ENCODE measurements at regions not wholly inside any gene's neighbourhood (a gene's known extent, or its start where the extent isn't known, plus 50 kb on each side); places are given as distances from the start of the nearest gene placed in this dataset.
A peak's percentile ranks its signal among the peaks of the same experiment; 100 is the strongest.
"Not testable (repeated sequence)": the region's sequence is repeated elsewhere in the genome, so short reads cannot be mapped to it uniquely, and the experiment has no call there.

DNA sequence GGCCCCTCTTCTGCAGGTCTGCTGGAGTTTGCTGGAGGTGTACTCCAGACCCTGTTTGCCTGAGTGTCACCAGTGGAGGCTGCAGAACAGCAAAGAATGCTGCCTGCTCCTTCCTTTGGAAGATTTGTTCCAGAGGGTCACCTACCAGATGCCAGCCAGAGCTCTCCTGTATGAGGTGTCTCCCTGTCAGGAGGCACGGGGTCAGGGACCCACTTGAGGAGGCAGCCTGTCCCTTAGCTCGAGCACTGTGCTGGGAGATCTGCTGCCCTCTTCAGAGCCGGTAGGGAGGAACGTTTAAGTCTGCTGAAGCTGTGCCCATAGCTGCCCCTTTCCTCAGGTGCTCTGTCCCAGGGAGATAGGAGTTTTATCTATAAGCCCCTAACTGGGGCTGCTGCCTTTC lies 207.9 kb downstream of the FAT3 start:
- no peak for DNase-seq (ENCODE audit: low spot score)

DNA sequence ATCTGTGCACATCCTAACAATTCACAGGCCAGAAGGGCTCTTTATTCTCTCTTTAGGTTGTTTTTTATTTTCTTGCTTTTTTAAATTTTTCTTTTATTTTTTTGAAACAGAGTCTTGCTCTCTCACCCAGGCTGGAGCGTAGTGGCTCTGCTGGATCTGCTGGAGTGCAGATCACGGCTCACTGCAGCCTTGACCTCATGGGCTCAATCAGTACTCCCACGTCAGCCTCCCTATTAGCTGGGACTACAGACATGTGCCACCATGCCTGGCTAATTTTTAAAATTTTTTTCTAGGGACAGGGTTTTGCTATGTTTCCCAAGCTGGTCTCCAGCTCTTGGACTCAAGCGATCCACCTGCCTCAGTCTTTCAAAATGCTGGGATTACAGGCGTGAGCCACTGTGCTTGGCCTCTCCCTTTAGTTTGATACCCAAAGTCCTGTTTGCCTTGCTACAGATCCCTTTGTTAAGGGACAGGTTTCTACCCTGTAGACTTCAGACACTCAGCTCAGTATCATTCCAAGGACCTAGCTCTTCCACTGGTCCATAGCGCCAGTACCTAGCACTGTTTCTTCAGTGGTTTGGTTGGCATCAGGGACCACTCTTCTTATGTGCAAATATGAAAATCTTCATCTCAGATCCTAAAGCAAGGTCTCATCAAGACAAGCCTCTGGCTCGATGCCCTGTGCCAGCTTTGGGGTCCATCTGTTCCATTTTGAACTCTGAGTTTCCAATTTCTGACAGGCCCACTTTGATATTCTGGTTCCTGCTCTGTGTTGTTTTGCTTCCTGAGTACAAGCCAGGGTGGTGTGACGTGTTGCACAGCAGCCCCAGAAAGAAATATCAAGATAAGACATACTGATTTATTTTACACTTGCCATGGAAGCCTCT lies 211.7 kb downstream of the FAT3 start:
- DNase-seq (ENCODE audit: low spot score): no peak

DNA sequence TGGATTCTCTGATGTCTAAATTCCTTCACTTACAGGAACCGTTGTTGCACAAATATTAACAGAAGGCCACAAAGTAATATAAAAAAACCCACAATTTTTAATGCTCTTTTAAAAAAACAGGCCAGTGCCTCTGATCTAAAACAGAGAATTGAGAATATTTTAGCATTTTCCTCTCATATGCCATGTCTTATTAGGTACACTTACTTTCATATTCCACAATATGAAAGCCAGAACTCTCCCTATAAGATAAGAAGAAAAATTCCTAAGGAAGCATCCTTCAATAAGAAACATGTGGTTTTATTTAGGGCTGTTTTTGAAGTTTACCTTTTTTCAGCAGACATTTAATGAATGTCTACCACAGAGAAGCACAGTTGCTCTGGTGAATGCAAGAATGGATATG lies 214.5 kb downstream of the FAT3 start:
- DNase-seq (ENCODE audit: low spot score): no peak

DNA sequence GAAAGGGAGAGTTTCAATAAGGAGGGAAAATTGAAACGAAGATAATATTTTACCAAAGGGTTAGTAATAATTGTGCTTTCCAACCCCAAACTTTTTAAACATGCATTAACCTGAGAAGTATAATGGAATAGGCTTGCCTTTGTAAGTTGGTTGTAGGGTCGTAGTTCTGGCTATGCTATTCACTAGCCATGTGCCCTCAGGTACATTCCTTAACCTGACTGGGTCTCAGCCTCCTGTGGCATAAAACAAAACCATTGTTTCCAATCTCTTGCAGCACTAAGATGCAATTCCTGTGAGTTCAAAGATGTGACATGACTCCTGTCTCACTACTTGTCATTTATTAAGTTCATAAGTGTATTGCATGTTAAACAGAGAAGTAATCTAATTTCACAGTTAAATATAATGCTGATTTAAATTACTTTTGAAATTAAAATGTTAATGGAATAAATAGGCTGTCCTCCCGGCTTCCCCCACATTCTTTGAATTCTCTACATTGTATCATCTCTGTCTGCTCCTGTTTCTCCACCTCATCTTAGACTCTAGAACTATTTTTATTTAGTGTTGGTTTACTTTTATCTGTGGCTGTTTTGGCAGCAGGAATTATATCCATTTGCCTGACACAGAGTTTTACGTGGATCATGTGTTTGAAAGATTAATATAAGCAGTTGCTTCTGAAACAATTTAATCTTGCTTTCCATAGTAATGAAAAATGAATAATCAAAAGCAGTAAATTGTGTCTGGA lies 216.3 kb downstream of the FAT3 start:
- DNase-seq (ENCODE audit: low spot score): no peak

DNA sequence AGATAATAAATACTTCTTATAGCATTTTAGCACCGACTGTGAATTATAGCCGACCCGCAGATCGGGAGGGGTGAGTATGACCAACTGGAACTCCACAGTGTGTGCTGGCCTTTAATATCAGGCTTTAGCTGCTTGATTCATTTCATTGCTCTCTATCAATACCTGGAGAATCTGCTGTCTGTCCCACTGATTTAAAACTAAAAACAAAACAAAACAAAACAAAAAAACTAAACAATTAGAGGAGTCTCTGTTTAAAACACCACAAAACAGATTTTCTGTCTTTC lies 216.8 kb downstream of the FAT3 start:
- DNase-seq (ENCODE audit: low spot score): no peak

DNA sequence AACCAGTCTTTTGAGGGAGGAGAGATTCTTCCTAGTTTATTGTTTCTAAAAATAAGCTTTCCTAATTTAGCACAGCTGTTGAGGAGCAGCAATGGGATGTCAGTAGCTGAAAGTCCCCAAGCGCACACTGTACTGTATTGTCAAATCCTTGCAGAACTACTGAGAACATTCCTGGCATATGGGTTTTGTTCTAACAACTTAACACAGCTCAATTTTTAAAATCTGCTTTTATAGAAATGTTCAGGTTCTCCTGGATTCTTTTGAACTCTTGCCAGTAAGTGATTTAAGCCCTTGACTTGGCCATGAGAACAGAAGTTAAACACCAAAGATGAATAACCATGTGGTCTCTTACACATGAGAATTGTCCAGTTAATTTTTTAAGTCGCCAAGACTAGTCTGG lies 218.6 kb downstream of the FAT3 start:
- DNase-seq (ENCODE audit: low spot score): no peak

DNA sequence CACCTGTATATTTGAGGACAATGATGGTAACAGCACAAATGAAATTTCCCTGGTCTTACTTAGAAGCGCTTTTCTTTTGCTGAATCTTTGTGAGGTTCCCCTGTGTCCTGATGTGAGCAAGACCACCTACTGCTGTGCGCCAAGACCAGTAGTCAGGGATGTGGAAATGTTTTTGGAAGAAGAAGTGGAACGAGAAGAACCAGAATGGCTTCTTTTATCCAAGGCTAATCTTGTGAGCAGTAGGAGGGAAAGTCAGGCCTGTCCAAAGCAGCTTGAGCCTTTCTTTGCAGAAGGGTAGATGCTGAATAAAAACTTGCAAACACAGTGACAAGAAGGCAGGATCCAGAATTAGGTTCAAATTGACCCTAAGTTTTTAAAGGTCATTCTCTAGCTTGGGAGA lies 223.0 kb downstream of the FAT3 start:
- DNase-seq (ENCODE audit: low spot score): no peak

DNA sequence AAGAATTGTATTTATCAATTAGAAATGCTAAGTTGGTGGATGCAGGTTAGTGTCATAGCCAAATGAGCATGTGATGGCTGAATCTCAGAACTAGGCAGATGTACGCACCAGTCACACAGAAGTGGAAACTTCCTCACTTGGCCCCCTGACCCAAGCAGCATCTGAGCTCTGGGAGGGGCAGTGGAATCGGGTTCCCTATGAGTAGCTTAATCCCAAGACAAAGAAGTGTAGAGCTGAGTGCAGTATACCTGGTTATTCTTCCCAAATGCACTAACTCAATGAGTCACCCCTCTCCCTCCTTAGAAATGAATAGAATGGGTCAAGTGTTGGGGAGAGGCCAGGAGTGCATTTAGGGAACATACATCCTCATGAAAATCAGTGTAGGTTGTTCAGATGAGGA lies 224.6 kb downstream of the FAT3 start:
- DNase-seq (ENCODE audit: low spot score): no peak

DNA sequence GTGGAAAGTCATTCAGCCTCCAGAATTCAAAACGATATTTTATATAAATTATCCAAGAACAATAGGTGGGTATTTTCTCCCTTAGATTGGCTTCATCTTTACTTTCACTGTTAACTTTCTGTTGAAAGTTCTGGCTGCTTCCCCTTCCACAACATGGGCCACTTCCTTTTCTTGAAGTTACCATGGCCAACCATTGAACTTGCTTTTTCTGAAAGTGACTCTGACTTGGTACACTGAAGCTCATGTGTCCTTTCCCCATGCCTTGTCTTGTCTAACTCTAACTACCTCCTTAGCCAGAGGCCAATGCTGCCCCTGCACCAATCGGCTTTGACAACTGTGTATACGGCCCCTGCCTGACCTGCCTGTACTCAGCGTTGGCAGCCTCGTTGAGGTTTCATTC lies 225.2 kb downstream of the FAT3 start:
- DNase-seq (ENCODE audit: low spot score): no peak

DNA sequence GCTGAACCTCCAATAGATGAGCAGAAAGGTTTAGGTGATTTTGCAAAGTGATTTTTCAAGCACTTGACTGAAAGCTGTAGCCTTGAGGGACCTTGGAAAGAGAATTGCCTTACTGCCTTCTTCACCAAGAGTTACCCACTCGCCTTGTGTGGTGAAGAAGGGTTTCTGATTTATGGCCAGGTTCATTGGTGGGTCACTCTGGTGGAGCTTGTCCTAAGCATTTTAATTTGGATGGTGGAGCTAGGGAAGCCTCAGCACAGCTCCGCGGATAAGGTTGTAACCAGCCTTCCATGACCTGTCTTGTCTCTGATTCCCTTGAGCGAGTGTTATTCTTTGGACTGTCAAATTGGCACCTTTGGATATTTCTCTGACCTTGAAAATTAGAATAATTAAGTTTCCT lies 226.4 kb downstream of the FAT3 start:
- DNase-seq (ENCODE audit: low spot score): no peak

DNA sequence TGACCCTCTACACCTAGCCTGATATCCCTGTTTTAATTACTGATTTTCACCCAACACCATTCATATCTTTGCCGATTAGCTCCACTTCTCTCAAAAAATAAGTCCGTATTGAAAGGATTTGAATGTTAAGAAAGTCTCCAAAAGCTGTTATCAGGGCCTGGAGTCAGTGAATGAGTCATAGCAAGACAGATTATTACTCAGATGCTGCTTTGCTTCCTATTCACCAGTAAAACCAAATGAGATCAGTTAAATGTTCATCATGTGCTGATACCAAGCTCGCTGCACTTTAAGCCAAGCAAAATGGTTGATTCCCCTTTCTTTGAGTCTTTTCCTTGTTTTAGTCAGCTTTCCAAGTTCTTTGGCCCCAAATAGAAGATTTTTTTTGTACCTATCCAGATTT lies 228.4 kb downstream of the FAT3 start:
- peak; percentile 29 for DNase-seq (ENCODE audit: low spot score)

DNA sequence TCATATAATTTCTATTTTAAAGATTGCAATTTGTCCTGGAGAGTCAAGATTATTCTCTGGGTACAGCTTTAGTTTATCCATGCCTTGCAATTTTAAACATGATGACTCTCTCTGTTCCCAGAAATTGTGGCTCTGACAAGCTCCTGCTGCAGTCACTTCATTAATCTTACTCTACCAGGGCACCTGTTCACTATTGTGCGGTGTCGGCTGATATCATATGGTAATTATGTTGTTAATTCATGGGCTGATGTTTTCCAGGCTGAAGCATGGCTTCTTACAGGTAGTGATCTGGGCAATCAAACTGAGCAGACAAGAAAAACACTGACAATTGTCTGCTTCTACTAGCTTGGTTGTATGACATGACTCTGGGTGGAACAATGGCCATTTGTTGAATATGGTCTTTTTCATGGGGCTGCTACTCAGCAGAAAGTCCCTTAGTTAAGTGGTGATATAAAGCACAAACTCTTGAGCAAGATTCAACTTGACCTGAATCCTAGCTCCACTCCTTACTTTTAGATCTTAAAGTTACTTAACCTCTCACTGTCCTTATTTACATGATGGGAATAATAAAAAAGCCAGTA lies 230.7 kb downstream of the FAT3 start:
- no peak for DNase-seq (ENCODE audit: low spot score)

DNA sequence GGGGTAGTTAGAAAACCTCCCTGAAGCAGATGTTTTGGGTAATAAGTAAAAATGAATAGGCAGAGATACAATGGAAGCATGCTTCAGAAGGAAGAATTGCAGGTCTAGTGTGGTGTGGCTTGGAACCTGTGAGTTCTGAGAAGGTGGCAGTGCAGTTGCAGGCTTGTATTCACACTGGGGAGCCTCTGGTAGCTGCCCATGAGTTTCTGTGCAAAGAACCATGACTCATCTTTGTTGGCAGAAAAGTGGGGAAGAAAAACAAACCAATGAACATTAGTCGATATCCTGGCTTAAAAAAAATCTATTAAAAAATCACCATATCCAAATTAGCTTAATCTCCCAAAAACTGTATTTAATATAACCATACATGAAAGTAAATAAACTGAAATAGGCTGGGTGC lies 232.6 kb downstream of the FAT3 start:
- no peak for DNase-seq (ENCODE audit: low spot score)

DNA sequence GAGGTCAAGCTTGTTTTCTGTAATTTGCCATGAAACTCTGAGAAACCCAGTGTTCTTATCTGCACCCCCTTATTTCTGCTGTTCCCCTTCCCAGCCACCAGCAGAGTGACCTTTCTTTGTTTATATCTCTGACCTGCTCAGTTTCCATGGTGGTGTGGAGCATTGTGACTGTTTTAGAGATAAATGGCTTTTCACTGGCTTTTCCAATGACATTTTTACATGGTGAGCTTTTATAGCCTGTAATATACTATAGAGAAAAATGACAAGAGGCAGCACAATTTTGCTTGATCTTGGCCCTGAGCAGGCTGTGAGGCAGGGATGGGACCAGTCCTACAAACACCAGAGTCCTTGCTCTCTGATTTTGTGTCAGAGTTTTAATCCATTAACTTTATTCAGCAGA lies 233.9 kb downstream of the FAT3 start:
- DNase-seq (ENCODE audit: low spot score): no peak

DNA sequence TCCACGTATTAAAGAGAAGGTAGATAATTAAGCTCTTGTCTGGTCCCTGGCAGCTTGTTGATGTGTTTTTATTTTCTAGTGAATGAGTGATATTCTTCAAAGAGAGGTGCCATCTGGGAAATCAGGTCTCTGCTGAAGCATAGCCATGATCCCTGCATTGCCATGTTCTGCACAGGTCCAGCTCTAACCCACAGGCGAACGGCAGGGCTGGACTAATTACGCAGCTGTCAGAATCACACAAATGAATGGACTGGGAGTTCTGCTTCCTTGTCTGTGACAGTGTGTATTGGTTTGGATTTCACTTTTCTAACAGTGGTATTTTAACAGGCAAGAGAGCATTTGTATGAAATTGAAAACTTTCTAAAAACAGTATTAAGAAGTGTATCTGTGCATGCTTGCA lies 235.6 kb downstream of the FAT3 start:
- DNase-seq (ENCODE audit: low spot score): no peak

DNA sequence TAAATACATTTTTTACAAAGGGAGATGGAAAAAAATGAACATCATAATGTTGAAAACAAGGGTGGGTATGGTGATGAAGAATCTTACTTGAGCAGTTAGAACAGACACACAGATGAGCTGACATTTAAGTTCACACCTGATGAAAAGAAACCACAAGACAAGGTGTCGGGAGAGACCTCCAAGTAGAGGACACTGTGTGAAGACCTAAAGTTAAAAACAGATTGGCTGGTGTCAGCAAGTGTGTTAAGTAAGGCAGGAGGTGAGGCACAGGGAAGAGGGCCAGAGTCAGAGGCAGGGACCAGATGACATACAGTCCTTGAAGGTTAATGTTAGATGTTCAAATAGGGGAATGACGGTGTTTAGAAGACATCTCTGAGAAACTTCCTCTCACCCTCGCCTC lies 236.8 kb downstream of the FAT3 start:
- DNase-seq (ENCODE audit: low spot score): no peak

DNA sequence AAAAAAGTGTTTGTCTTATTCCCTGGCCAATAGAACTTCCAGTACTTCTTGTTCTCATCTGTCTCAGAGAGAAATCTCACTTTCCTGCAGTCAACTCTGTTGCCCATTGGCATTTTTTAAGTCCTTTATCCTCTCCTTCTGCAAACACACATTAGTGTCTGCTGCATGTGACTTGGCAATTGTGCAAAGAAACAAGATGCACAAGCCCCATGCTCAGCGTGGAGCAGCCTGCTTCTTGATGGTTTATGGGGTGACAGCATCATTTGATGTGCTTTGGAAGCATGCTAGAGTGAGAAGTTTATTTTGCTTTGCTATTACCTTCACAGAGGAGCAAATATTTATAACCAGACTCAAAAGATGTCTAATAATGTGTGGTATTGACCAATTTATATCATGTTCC lies 238.2 kb downstream of the FAT3 start:
- DNase-seq (ENCODE audit: low spot score): no peak

DNA sequence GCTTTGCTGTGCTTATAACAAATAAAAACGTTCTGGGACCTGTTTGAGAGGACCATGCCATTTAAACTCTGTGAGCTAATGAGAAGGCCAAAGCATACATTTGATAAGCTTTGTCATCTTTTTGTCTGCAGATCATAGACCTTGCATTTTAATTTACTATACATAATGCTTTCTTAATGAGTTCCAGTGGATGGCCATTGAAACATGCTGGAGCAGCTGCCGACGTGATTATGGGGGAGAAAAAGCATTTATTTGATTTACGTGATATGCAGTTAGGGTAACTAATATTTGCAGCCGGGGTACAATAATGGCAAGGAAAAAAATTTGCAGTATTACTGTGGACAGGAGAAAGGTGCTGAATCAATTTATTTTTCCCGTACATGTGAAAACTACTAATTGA lies 240.2 kb downstream of the FAT3 start:
- no peak for DNase-seq (ENCODE audit: low spot score)

DNA sequence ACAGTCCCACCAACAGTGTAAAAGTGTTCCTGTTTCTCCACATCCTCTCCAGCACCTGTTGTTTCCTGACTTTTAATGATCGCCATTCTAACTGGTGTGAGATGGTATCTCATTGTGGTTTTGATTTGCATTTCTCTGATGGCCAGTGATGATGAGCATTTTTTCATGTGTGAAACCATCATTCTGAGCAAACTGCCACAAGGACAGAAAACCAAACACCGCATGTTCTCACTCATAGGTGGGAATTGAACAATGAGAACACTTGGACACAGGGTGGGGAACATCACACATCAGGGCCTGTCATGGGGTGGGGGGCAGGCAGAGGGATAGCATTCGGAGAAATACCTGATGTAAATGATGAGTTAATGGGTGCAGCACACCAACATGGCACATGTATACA lies 240.8 kb downstream of the FAT3 start:
- DNase-seq (ENCODE audit: low spot score): not testable (repeated sequence)

DNA sequence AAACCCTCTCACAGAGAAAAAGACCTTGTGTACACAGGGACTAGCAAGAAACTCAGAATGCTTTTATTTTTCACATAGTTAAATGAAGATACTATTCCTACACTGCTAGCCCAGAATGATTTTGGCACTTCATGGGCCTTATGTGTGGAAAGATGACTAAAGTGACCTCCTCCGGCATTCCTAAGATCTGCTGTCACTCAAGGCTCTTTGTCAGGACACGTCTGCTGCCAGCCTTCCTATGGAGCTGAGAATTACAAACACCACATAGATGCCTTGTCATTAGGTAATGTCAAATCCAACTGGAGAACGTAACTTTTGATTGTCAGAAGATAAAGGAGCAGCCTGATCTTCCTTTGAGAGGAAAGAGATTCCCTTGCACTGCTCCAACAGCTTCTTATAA lies 249.1 kb downstream of the FAT3 start:
- peak; percentile 5 for DNase-seq (ENCODE audit: low spot score)

DNA sequence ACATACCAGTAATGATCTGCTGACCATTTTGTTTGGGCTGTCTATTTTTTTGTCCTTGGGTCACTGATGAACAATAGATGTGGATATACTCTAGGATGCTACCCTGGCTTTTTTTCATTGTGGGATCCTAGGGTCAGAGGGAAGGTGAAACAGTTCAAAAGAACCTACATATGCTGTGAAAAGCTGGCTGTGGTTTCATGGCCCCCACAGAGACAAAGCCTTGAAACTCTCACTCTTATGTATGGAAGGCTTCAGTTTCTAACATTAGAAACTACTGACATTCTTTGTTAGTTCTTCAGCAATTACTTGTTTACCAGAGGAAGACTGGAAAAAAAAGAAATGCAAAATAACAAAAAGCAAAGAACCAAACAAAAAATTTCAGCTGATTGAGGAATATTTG lies 250.7 kb downstream of the FAT3 start:
- no peak for DNase-seq (ENCODE audit: low spot score)

DNA sequence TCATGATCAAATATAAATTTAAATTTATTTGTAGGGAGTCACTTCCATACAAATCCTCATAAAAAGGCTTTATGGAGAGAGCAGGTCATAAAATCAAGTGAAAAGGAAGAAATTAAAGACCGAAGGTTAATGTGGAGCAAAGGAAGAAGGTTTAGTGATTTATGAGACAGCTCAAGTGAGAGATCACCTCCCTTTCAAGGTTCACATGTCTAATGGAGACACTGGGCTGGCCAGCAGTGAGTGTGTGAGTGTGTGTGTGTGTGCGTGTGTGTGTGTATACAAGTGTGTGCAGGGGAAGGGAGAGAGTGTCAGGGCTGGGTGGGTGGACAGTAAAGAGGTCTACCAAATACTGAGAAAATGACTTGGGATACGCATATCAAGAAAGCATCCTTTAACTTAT lies 251.2 kb downstream of the FAT3 start:
- no peak for DNase-seq (ENCODE audit: low spot score)

DNA sequence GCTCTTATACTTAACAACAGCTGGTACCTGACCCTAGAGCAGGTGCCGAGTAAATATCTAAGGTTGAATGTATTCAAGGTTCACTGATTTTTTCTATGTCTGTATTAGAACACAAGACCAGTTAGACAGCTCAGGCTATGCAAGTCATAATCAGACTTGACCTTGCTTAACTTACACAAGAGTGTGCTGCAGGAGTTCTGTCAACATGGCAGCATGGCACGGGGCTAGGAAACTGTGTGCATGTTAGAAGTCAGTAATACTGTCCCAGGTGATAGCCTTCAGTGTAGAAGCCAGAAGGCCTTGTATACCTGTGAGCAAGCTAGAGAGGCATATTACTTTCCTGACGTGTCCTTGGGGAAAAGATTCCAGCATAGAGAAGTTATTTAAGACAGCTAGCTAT lies 253.1 kb downstream of the FAT3 start:
- no peak for DNase-seq (ENCODE audit: low spot score)

DNA sequence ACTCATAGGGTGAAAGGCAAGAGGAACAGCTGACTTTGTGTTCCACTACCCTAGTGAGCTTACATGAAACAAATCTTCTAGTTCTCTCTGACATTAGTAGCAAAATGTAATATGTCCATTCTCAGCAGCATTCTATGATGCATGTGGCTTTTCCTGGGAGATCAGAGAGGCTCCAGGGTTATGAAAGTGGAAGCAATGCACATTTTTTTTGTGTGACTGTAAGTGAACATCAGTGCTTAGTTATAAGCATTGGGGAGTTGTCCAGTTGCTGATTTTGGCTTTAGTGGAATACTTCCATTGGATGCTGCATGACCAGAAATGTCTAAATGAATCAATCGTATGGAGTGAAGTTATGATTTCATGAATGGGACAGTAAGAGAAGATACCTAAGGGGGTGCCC lies 255.9 kb downstream of the FAT3 start:
- no peak for DNase-seq (ENCODE audit: low spot score)

Measured in RKO (cell line).